Ishikawa (cell line): ENCODE measurements at regions not wholly inside any gene's neighbourhood (a gene's known extent, or its start where the extent isn't known, plus 50 kb on each side); places are given as distances from the start of the nearest gene placed in this dataset.

Experiments used
- CEBPB ChIP-seq: IDR thresholded peaks from 2 replicates; pipeline ENCODE4 v1.6.1; 2012
- RAD21 ChIP-seq: IDR thresholded peaks from 2 replicates; pipeline ENCODE4 v1.6.1; 2012; ENCODE audit warnings: low read depth
- TCF12 ChIP-seq: IDR thresholded peaks from 2 replicates; pipeline ENCODE4 v1.6.1; 2012; ENCODE audit warnings: low read depth
- YY1 ChIP-seq: IDR thresholded peaks from 2 replicates; pipeline ENCODE4 v1.6.1; 2012; ENCODE audit warnings: low read depth
- ZBTB7A ChIP-seq: IDR thresholded peaks from 2 replicates; pipeline ENCODE4 v1.6.1; 2012; ENCODE audit warnings: low read depth

DNA sequence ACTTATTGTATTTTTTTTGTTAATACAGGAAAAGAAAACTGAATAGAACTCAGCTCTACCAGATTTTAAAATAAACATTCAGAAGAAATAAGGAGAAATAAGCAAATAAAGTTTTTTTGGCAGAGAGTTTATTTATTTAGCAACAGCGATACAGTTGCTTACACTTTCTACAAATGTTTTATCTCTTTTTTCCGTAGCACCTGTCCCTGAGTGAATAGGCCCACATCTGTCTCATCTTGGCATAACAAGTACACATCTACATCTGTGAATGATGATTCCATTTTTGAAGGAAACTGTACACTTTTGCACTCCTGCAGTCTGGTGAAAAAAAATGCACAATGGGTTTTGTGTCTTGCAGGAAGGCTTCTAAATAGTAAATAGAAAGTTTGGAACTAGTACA, 783.6 kb upstream of the ZEB2 start:
- no peak for TF ChIP-seq TCF12
- TF ChIP-seq YY1: no peak
- no peak for TF ChIP-seq RAD21
- TF ChIP-seq CEBPB: no peak
- no peak for TF ChIP-seq ZBTB7A
